Urothelium cell line (cell line): ENCODE measurements at regions not wholly inside any gene's neighbourhood (a gene's known extent, or its start where the extent isn't known, plus 50 kb on each side); places are given as distances from the start of the nearest gene placed in this dataset.

Source experiments
- DNase-seq: peaks from one replicate; pipeline ENCODE4 v3.0.0; 2011; ENCODE audit warnings: low spot score, mixed read lengths
- FAIRE-seq: peaks from 2 replicates; lab custom pipeline; 2011; peaks lifted over from hg19 to GRCh38; lab: Jason Lieb, UNC

DNA sequence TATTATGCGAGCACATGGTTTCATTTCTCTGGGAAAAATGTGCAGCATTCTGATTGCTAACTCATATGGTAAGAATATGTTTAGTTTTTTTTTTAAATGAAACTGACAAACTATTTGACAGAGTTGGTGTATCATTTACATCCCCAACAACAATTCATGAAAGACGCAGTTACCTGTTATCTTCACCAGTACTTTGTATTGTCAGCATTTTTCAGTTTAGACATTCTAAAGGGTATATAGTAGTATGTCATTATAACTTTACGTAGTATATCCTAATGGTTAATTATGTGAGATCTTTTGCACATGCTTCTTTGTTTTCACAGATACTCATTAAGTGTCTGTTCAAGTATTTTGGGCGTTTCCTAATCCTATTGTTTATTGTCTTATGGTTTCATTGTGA lies 891.1 kb upstream of the AGA start:
- DNase-seq (no peak), FAIRE-seq (no peak)

DNA sequence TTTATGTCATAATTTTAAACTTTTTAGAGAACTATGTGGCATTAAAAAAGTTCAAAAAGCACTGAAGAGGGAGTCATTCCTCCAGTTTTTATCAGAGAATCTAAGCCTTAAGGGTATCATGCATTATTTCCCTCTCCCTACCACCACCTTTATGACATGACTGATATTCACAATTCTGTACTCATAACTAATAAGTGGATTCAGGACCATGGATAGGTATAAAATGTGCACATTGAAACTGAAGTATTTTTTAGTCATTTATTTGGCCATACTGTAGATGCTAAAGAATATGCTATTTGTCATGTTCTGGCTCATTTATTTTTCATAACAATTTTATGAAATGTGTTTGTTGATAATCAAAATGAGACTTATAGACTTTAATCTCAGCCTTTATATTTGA lies 897.5 kb upstream of the AGA start:
- no peak for DNase-seq
- FAIRE-seq, result no peak

DNA sequence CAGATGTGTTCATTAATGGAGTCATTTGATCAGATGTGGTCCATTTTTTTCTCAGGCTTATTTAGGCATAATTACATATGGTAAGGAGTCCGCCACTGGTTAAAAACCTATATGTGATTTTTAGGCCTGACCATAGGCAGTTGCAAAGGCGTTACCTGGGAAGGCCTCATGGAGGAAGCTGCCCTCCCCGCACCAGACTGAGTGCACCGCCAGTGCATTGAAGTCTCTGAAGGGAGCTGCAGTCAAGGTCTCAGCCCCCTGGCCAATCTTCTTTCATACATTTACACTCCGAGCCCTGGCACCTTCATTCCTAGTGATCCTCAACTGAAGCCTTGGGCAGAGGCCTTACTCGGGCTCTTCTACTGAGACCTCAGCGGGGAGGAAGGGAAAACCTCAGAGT lies 898.2 kb upstream of the AGA start:
- no peak for DNase-seq
- no peak for FAIRE-seq

DNA sequence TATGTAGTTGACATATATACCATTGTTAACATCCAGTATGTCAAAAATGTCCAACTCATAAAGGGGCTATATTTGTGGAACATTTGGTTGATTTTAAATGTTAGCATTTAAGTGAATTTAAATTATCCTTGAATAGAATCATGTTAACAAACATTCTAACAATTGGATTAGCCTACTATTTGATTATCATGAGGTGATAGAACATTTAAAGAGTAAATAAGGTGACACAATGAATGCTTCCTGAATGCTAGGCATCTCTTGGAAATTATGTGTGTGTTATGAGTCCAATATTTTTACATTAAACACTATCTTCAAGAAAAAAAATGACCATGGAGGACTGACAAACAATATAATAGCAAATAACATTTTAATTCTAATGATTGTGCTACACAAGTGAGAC lies 901.9 kb upstream of the AGA start:
- FAIRE-seq (no peak), DNase-seq (no peak)

DNA sequence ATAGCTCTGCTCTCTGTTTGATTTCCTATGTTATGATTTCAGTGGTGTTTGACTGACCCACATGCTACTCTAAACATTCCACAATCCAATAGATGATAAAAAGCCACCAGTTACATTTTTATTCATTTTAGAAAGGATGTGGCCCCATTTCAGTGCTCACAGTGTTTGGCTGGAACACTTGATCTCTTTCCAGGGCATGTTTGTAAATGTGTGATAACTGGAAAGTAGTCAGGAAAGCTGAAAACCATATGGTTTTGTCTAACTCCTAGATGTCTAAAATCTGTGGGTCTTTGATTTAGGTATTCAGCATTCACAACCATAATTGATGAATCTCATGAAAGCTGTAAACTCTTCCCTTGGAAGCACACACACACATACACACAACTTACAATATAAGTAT lies 904.9 kb upstream of the AGA start:
- DNase-seq (no peak), FAIRE-seq (no peak)

DNA sequence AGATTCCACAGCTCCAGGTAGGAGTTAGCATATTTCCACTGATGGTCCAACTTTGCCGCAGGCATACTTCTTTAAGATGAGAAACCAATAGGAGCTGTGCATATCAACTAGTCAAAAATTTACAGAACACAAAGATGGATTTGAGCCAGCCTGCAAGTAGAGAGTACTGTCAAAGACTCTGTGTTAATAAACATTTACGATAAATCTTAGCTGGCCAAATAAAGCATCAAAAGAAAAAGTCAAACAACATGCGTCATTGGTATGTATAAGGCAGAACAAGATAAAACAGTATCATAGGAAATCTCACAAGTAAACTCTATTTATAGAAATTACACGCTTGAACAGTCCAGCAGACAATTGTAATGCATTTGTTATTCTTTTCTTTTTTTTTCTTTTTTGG lies 907.4 kb upstream of the AGA start:
- no peak for DNase-seq

DNA sequence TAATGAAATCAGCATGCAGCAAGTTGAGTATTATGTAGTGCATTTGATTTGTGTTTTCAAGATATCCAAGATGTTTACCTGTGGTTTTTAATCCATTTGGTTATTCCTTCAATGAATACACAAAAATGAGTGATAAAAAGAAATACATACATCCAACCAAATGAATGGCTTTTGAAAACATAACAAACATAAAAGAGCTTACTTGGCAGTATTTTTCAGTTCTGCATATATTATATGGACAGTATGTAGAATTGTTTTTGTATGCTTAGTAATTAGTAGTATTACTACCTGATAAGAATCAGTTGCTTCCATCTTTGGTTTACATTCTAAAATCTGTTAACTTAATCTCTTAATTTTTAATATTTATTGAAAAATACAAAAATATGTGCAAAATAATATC lies 908.9 kb upstream of the AGA start:
- DNase-seq (no peak), FAIRE-seq (no peak)

More for the DNA sequence above, 907.4 kb upstream of the AGA start:
- FAIRE-seq, result no peak

DNA sequence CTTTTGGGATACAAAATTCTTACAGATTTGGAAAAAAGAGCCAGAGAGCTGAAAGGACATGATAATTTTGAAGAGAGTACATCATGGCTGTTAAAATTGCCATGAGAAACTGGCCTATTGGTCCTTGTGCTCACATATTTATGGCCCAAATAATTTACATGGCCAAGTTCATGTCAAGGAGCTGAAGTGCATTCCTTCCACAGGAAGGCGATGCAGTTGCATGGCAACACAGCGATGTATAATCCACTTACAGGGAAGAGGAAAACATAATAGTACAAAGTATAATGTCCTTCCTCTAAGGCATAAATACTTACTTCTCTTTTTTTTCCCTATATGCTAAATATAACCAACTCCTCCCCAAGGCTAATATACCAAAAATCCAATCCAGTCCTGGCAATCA lies 914.5 kb upstream of the AGA start:
- FAIRE-seq (no peak), DNase-seq (no peak)

DNA sequence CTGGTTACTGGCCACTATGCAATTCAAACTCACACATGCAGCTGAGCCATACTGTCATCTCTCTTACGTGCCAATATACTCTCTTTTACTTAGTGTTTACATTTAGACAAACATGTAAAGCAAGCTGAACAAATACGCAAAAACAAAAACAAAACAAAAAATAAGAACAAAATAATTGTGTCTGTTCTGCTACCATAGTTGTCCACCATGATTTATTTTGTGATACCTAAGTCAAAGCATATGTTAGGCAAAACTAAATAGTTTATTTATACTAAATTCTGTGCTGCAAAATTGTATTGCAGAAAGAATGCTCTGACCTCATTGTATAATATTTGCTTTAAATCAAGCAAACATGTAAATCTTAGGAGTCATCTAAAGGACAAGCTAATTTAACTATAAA lies 943.2 kb upstream of the AGA start:
- FAIRE-seq, result no peak
- no peak for DNase-seq

DNA sequence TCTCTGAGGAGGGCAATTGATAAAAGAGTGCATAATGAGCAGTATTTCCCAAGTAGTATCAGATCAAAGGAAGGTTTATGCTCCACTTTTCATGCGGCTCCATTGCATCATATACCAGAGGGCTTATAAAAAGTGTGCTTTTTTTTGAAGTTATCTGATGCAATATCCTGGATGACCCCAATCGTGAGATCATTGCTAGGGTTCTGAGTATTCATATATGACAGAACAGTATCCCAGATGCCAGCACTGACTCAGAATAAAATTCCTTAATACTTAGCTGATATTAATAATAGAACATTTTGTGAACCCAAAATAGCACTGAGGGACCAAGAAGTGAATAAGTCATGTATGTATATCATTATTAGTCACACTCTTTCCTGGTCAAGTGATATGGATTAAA lies 945.5 kb upstream of the AGA start:
- FAIRE-seq (no peak), DNase-seq (no peak)

DNA sequence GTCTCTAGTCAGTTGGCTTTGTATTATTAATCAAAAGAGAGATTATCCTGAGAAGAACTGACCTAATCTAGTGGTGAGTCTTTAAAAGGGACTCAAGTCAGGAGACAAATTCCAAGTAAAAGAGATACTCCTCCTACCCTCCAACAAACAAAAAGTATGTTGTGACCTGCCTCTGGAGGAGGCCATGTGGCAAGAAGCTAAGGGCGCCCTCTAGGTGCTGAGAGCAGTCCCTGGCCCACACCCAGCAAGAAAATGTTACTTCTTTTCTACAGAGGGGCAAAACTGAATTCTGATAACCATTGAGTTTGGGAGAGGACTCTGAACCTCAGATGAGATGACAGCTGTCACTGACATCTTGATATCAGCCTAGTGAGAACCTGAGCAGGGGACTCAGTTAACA lies 953.6 kb upstream of the AGA start:
- DNase-seq (no peak), FAIRE-seq (no peak)

DNA sequence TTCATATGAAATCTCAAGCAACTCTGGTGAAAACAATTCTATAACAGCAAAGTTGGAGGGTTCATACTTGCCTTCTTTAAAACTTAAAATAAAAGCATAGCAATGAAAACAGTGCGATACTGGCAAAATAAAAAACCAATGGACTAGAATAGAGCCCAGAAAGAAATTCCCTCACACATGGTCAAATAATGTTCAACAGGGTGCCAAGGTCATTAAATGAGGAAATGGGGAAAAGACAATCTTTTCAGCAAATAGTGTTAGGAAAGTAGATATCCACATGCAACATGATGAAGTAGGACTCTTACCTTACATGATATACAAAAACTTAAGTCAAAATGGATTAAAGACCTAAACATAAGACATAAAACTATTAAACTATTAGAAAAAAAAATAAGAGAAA lies 970.2 kb upstream of the AGA start:
- FAIRE-seq, result no peak
- no peak for DNase-seq

DNA sequence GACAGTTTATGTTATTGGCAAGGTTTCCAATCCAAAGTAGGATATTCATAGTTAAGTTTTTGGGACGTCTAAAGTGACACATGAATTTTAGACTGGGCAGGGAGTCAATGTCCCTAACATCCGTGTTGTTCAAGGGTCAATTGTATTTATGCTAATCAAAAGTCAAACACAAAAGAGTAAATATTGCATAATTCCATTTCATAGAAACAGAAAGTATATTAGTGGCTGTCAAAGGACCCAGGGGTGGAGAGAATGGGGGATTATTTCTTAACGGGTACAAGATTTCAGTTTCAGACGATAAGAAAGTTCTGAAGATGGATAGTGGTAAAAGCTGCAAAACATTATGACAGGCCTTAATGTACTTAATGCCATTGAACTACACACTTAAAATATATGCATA lies 971.8 kb upstream of the AGA start:
- DNase-seq (no peak), FAIRE-seq (no peak)

DNA sequence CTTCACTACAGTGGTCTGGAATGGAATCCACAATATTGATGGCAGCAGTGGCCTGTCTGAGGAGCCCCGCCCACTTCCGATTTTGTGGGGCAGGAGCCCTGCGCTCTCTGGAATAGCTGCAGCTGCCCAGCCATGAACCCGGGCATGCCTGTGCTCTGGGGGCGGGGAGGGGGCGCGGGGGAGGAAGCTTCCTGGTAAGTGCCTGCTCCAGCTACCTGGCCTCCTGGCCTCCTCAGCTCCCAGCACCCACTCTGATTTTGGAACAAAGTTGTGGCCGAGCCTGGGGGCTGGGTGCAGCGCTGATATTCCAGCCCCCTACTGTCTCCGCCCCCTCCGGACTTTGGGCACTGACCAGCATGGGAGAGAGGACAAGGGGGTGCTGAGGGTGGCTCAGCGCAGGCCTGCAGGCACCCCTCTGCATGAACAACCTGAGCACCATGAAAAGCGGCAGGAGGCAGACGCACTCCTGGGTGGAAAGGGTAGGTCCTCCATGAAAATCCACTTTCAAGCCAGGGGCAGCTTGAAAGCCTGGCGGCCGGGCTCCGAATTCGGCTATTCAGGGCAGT lies 972.7 kb upstream of the AGA start:
- FAIRE-seq (no peak), DNase-seq (no peak)

DNA sequence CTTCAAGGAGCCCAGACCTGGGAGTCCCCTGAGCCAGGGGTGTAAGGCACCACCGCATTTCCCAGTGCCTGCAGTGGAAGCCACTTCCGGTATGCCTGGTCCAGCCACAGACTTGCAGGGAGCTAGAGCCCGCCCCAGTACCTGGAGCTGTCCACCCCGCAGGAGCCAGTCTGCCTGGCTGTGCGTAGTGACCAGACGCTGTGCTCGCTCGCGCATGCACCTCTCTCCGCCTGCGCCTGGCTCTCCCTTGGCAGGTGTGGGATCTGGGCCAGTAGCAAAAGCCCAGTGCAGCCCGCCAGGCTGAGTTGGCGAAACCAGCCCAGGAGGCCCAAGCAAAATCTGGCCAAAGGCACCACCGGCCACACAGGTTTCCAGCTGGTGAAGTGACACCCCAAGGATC lies 973.7 kb upstream of the AGA start:
- FAIRE-seq (no peak), DNase-seq (no peak)

DNA sequence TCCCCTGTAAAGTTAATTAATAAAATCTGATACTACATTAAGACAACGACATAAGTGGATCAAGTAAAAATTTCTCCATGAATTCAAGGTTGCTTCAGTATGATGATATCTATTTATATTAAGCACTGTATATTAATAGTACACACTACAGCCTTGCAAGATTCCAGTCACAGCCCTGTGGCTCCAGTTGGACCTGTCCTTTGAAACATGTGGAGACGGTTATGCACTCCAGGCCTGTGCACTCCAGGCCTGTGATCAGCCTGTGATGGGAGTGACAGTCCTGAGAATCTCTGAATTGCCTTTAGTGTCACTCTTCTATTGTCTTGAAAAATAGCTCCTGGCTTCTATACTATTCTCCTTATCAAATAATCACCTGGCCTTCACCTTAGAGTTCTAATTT lies 981.1 kb upstream of the AGA start:
- FAIRE-seq (no peak), DNase-seq (no peak)

DNA sequence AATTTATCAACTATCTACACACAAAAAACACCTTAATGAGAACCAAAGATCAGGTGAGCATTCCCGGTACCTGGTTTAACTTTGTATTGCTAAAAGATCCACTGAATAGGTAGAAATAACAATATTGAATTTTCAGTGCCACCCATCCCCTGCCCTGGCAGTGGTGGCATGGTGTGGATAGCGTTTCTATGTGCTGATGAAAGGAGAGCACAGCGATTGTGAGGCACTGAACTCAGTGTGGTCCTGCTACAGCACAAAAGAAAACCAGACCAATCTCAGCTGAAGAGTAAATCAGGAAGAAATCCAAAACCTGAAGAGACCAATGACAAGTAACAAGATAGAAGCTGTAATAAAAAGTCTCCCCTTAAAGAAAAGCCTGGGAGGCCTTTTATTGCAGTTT lies 984.6 kb upstream of the AGA start:
- DNase-seq, result no peak
- FAIRE-seq, result no peak

DNA sequence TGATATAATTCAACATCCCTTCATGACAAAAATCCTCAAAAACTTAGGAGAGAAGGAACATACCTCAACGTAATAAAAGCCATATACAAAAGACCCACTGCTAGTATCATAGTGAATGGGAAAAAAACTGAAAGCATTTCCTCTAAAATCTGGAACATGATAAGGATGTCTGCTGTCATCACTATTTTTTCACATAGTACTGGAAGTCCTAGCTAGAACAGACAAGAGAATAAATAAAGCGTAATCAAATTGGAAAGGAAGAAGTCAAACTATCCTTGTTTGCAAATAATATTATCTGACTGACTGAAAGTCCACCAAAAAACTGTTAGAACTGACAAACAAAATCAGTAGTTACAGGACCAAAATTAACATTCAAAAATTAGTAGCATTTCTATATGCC lies 985.4 kb upstream of the AGA start:
- DNase-seq, result no peak
- FAIRE-seq, result no peak

DNA sequence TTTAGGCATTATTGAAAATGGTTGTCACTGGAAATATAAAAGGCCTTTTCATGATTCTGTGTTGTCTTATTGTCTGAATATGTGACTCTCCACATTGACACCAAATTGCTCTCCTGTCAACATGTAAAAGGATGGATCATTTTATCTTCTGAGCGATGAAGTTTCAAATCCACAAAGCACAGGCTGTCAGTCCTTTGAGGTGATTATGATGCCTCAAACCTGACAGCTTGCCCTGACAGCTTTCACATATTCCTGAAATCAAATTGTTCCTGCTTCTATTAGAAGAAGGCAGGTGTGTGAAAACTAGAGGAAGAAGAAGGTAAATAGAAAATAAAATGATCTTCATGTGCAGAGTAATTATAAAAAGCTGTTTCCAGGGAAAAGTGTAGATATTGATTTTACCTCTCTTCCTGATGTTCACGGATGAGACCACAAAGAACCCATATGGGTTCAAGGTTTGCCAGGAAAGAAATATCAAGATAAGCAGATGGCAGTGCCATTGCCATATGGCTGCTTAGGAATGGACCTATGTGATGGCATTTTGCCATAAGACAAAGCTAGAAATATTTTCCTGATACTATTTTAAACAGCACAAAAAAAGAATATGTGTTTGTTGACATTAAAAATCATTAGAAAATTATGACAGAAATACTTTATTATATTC lies 1006.3 kb upstream of the AGA start:
- DNase-seq, result no peak
- FAIRE-seq, result no peak

DNA sequence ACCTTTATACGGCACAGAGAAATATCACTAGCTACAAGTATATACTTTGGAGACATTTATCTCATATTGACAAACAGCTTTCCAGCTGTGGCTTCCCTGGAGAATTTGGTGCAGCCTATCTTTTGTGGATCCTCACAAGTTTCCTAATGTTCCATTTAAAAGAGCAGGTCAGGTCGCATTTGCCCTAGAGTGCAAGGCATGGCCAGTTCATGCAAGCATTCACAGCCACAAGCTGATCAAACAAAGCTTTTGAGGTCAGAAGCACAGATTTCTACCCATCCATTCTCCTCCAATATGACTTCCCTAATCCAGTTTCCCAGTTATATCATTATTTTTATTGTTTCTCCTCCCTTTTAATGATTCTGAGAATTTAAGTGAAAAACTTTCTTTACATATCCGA lies 1008.4 kb upstream of the AGA start:
- no peak for FAIRE-seq

DNA sequence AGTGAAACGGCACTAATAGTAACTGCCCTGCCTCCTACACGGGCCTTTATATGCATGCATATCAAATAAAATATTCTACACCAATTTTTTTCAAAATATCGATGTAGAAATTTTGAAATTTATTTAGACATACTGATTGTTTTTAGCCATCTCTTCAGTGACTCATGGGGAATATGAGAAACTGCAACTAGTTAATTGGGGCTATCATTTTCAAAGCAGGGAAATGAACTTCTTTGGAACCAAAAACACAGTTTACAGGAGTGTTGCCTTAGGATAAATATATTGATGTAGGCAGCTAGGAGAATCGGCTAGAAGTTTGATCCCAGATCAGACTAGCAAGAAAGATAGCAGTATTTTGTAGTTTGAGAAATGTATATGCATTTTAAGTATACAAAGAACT lies 1010.8 kb upstream of the AGA start:
- FAIRE-seq (no peak), DNase-seq (no peak)

More for the DNA sequence above, 1008.4 kb upstream of the AGA start:
- DNase-seq, result no peak

DNA sequence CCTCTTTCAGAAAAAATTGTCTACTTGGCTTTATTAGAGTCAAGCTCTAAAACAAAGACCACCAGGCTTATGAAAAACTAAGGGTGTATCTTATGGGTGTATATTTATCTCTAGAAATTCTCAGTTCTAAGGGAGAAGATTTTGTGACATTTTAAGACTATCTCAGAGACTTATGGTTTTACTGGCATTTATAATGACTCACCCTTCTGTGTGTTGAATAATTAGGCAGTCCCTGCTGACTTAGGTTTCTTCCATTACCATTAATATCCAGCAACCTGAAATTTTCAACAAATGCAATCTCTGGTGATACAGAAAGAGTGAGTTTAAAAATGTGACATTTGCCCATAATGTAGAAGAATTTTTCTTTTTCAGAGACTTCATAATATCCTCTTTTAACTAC lies 1015.0 kb upstream of the AGA start:
- DNase-seq (no peak), FAIRE-seq (no peak)

DNA sequence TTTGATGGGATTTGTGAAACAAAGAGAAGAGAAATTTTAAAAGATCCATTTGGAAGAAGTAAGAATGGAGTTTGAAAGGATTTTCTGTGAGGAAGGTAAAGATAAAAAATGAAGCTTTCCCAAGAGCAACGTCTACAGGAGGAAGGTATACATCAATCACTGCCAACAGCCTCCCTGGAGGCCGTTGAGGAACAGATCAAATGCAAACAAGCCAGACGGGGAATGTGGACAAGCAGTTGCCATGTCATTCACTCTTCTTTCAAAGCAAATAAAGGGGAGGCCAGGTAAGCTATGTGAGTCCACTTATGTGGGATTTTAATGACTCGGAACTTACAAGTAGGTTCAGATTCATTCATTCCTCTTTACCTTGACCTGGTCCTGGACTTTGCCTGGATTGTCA lies 1020.5 kb upstream of the AGA start:
- DNase-seq (no peak), FAIRE-seq (no peak)
